ENCODE measurements at regions not wholly inside any gene's neighbourhood (a gene's known extent, or its start where the extent isn't known, plus 50 kb on each side); places are given as distances from the start of the nearest gene placed in this dataset.

GRCh38 chr17:14882131-14882530 is 383.0 kb downstream of the PMP22 start:
- DNase-seq, result no peak

- no peak for DNase-seq
These were observed 389.3 kb downstream of the PMP22 start for GRCh38 chr17:14875557-14876412.

GRCh38 chr17:14873996-14874395 is 391.1 kb downstream of the PMP22 start:
- no peak for DNase-seq

GRCh38 chr17:14873540-14873939 is 391.6 kb downstream of the PMP22 start:
- DNase-seq, result no peak

- DNase-seq, result no peak
These were observed 393.2 kb downstream of the PMP22 start for GRCh38 chr17:14871921-14872320.

- no peak for DNase-seq
These were observed 398.9 kb downstream of the PMP22 start for GRCh38 chr17:14866266-14866665.

- DNase-seq, result no peak
These were observed 401.0 kb downstream of the PMP22 start for GRCh38 chr17:14864127-14864526.

- no peak for DNase-seq
These were observed 405.6 kb downstream of the PMP22 start for GRCh38 chr17:14859542-14859941.

- DNase-seq, result no peak
These were observed 408.9 kb downstream of the PMP22 start for GRCh38 chr17:14856176-14856575.

- DNase-seq, result no peak
These were observed 410.4 kb downstream of the PMP22 start for GRCh38 chr17:14854691-14855090.

- DNase-seq, result no peak
These were observed 419.4 kb downstream of the PMP22 start for GRCh38 chr17:14845591-14846281.

- DNase-seq, result no peak
These were observed 421.9 kb downstream of the PMP22 start for GRCh38 chr17:14843086-14843795.

- DNase-seq, result no peak
These were observed 424.4 kb downstream of the PMP22 start for GRCh38 chr17:14840616-14841231.

- no peak for DNase-seq
These were observed 426.6 kb downstream of the PMP22 start for GRCh38 chr17:14838567-14838966.

GRCh38 chr17:14833201-14833785 is 431.8 kb downstream of the PMP22 start:
- DNase-seq, result peak in 1 of 5 experiments; percentile 19

GRCh38 chr17:14831491-14831890 is 433.6 kb downstream of the PMP22 start:
- no peak for DNase-seq

GRCh38 chr17:14827396-14827919 is 437.7 kb downstream of the PMP22 start:
- DNase-seq, result no peak

GRCh38 chr17:14826358-14826757 is 438.8 kb downstream of the PMP22 start:
- DNase-seq, result no peak

- peak in 1 of 5 experiments; percentile 1 for DNase-seq
These were observed 446.7 kb downstream of the PMP22 start for GRCh38 chr17:14818469-14818868.

- no peak for DNase-seq
These were observed 450.0 kb downstream of the PMP22 start for GRCh38 chr17:14815079-14815478.

- DNase-seq, result peak in 1 of 5 experiments; percentile 28
These were observed 451.3 kb downstream of the PMP22 start for GRCh38 chr17:14813649-14814370.

GRCh38 chr17:14808425-14808824 is 456.7 kb downstream of the PMP22 start:
- no peak for DNase-seq
